IMR-90 (cell line): ENCODE measurements at regions not wholly inside any gene's neighbourhood (a gene's known extent, or its start where the extent isn't known, plus 50 kb on each side); places are given as distances from the start of the nearest gene placed in this dataset.

Experiments
- ATAC-seq: fragments of 200-7000 bp; cut with Tn5 transposase; 2 replicates; pipeline ENCODE4 v1.9.1; 2020; ENCODE audit warnings: low read depth, mild to moderate bottlenecking, moderate library complexity
- BruUV-seq: library from RNA; stranded (reverse); fragments of 400-500 nt; replicated peaks from 2 replicates; lab custom pipeline; 2021; lab: Mats Ljungman, UMichigan
- CTCF ChIA-PET: fragments of 300-600 bp; formaldehyde crosslinking; extraction: SDS; loops from one replicate; lab custom pipeline; 2021; ENCODE audit warnings: antibody characterized with exemption; lab: Yijun Ruan, JAX
- POLR2A ChIA-PET: fragments of 300-600 bp; sonication (Branson Sonifier 250); formaldehyde crosslinking; loops from one replicate; lab custom pipeline; 2022; ENCODE audit warnings: antibody characterized with exemption; ENCODE audit not compliant: unreplicated experiment; lab: Charles Lee
- DNase-seq: peaks from one replicate; pipeline ENCODE4 v3.0.0; 2013
- H2AFZ ChIP-seq: replicated peaks from 2 replicates; pipeline ENCODE3; 2013; ENCODE audit warnings: low read length, mild to moderate bottlenecking; ENCODE audit not compliant: poor library complexity
- H2AK5ac ChIP-seq: 2 replicates; pipeline ENCODE4 v1.6.1; 2013; ENCODE audit warnings: low read depth, low read length, inconsistent platforms
- H2AK9ac ChIP-seq: replicated peaks from 2 replicates; pipeline ENCODE3; 2013; ENCODE audit warnings: mild to moderate bottlenecking, low read depth, low read length, moderate library complexity; ENCODE audit not compliant: poor library complexity
- H2BK120ac ChIP-seq: 2 replicates; pipeline ENCODE4 v1.6.1; 2013; ENCODE audit warnings: low read depth, low read length, inconsistent platforms
- H2BK15ac ChIP-seq: 3 replicates; pipeline ENCODE4 v1.6.1; 2013; ENCODE audit warnings: low read depth, low read length, inconsistent platforms
- H2BK20ac ChIP-seq: 2 replicates; pipeline ENCODE4 v1.6.1; 2013; ENCODE audit warnings: low read depth, mild to moderate bottlenecking, inconsistent platforms, low read length, moderate library complexity
- H2BK5ac ChIP-seq: 2 replicates; pipeline ENCODE4 v1.6.1; 2013; ENCODE audit warnings: mild to moderate bottlenecking, low read depth, low read length, inconsistent platforms; ENCODE audit not compliant: poor library complexity, severe bottlenecking
- H3K14ac ChIP-seq: replicated peaks from 2 replicates; pipeline ENCODE4 v1.6.1; 2013; ENCODE audit warnings: low read depth, low read length, inconsistent platforms
- H3K18ac ChIP-seq: 2 replicates; pipeline ENCODE4 v1.6.1; 2013; ENCODE audit warnings: low read depth, low read length, control low read depth
- H3K23ac ChIP-seq: 2 replicates; pipeline ENCODE4 v1.6.1; 2013; ENCODE audit warnings: low read depth, low read length, inconsistent platforms
- H3K27ac ChIP-seq: 2 replicates; pipeline ENCODE4 v1.5.1; 2013; ENCODE audit warnings: mild to moderate bottlenecking, control low read depth, low read length; ENCODE audit not compliant: insufficient read depth
- H3K27me3 ChIP-seq: 2 replicates; pipeline ENCODE4 v1.6.1; 2013; ENCODE audit warnings: low read length; ENCODE audit not compliant: control insufficient read depth, insufficient read depth
- H3K36me3 ChIP-seq: 2 replicates; pipeline ENCODE4 v1.6.1; 2013; ENCODE audit warnings: low read length, mixed read lengths; ENCODE audit not compliant: control insufficient read depth, insufficient read depth
- H3K4ac ChIP-seq: 2 replicates; pipeline ENCODE4 v1.6.1; 2013; ENCODE audit warnings: low read depth, low read length, inconsistent platforms
- H3K4me1 ChIP-seq: 2 replicates; pipeline ENCODE4 v1.6.1; 2013; ENCODE audit warnings: low read length, mixed read lengths; ENCODE audit not compliant: control insufficient read depth, insufficient read depth
- H3K4me2 ChIP-seq: 2 replicates; pipeline ENCODE4 v1.6.1; 2013; ENCODE audit warnings: low read depth, mild to moderate bottlenecking, control low read depth, low read length, moderate library complexity
- H3K4me3 ChIP-seq: 2 replicates; pipeline ENCODE4 v1.5.1; 2013; ENCODE audit warnings: low read depth, mild to moderate bottlenecking, control low read depth, low read length, moderate library complexity; ENCODE audit not compliant: insufficient read depth
- H3K56ac ChIP-seq: 2 replicates; pipeline ENCODE4 v1.6.1; 2013; ENCODE audit warnings: low read length, inconsistent platforms; ENCODE audit not compliant: insufficient read depth; ENCODE audit errors: extremely low read depth
- H3K79me1 ChIP-seq, 2 experiments: 2 replicates each; pipeline ENCODE4 v1.6.1; 2013; ENCODE audit warnings: low read length in 2 of 2, inconsistent platforms in 1 of 2, low read depth in 1 of 2
- H3K9ac ChIP-seq: 2 replicates; pipeline ENCODE4 v1.6.1; 2013; ENCODE audit warnings: low read depth, low read length, control low read depth
- H3K9me1 ChIP-seq: 2 replicates; pipeline ENCODE4 v1.6.1; 2013; ENCODE audit warnings: low read length, inconsistent platforms; ENCODE audit not compliant: insufficient read depth
- H3K9me3 ChIP-seq: 2 replicates; pipeline ENCODE4 v1.6.1; 2013; ENCODE audit warnings: low read length; ENCODE audit not compliant: control insufficient read depth, insufficient read depth
- H4K20me1 ChIP-seq: 2 replicates; pipeline ENCODE4 v1.6.1; 2013; ENCODE audit warnings: low read length, inconsistent platforms; ENCODE audit not compliant: insufficient read depth
- H4K5ac ChIP-seq: 2 replicates; pipeline ENCODE4 v1.6.1; 2013; ENCODE audit warnings: mild to moderate bottlenecking, low read depth, low read length, control low read depth
- H4K8ac ChIP-seq, 2 experiments: 2 replicates each; pipeline ENCODE4 v1.6.1; 2013; ENCODE audit warnings: low read depth in 2 of 2, low read length in 2 of 2, control low read depth in 1 of 2, inconsistent platforms in 1 of 2
- H4K91ac ChIP-seq: 2 replicates; pipeline ENCODE4 v1.6.1; 2013; ENCODE audit warnings: low read depth, low read length, inconsistent platforms; ENCODE audit not compliant: insufficient read depth
- BHLHE40 ChIP-seq: fragments of 150-350 bp; IDR thresholded peaks from 2 replicates; pipeline ENCODE4 v1.6.1; 2016; ENCODE audit warnings: mild to moderate bottlenecking, low read depth, low read length
- CEBPB ChIP-seq: IDR thresholded peaks from 2 replicates; pipeline ENCODE4 v1.6.1; 2012; ENCODE audit warnings: low read depth, low read length, improper control_type of control experiment
- CHD1 ChIP-seq: IDR thresholded peaks from 2 replicates; pipeline ENCODE4 v1.6.1; 2012; ENCODE audit warnings: low read depth, low read length, improper control_type of control experiment
- CTCF ChIP-seq: conservative IDR thresholded peaks from 2 replicates; pipeline ENCODE4 v1.5.1; 2012; ENCODE audit warnings: mild to moderate bottlenecking, low read depth, low read length, improper control_type of control experiment
- ELK1 ChIP-seq: fragments of 150-350 bp; IDR thresholded peaks from 2 replicates; pipeline ENCODE4 v1.6.1; 2016; ENCODE audit warnings: low read depth, mild to moderate bottlenecking, low read length, moderate library complexity, borderline replicate concordance
- FOS ChIP-seq: fragments of 150-350 bp; IDR thresholded peaks from 2 replicates; pipeline ENCODE4 v1.6.1; 2016; ENCODE audit warnings: low read depth, low read length
- MAFK ChIP-seq: IDR thresholded peaks from 2 replicates; pipeline ENCODE4 v1.6.1; 2012; ENCODE audit warnings: low read depth, low read length, improper control_type of control experiment
- MAZ ChIP-seq: IDR thresholded peaks from 2 replicates; pipeline ENCODE4 v1.6.1; 2012; ENCODE audit warnings: low read depth, mild to moderate bottlenecking, low read length, improper control_type of control experiment, moderate library complexity, borderline replicate concordance
- MXI1 ChIP-seq: IDR thresholded peaks from 2 replicates; pipeline ENCODE4 v1.6.1; 2012; ENCODE audit warnings: low read depth, mild to moderate bottlenecking, low read length, moderate library complexity, borderline replicate concordance
- NFE2L2 ChIP-seq: fragments of 150-350 bp; IDR thresholded peaks from 2 replicates; pipeline ENCODE4 v1.6.1; 2016; ENCODE audit warnings: low read depth, mild to moderate bottlenecking, low read length
- POLR2A ChIP-seq: IDR thresholded peaks from 2 replicates; pipeline ENCODE4 v1.6.1; 2012; ENCODE audit warnings: mild to moderate bottlenecking, low read depth, low read length
- RAD21 ChIP-seq: IDR thresholded peaks from 2 replicates; pipeline ENCODE4 v1.6.1; 2012; ENCODE audit warnings: low read length, improper control_type of control experiment
- RCOR1 ChIP-seq: IDR thresholded peaks from 2 replicates; pipeline ENCODE4 v1.6.1; 2012; ENCODE audit warnings: mild to moderate bottlenecking, low read length, improper control_type of control experiment; ENCODE audit not compliant: insufficient replicate concordance
- RFX5 ChIP-seq: IDR thresholded peaks from 2 replicates; pipeline ENCODE4 v1.8.0; 2012; ENCODE audit warnings: low read depth, mild to moderate bottlenecking, low read length, moderate library complexity
- SMC3 ChIP-seq: fragments of 150-350 bp; IDR thresholded peaks from 2 replicates; pipeline ENCODE4 v1.6.1; 2016; ENCODE audit warnings: low read depth, mild to moderate bottlenecking, antibody characterized with exemption, low read length, moderate library complexity
- WGBS, 2 experiments: methylation state at CpG; one replicate each; pipeline versions ENCODE4 v1.1.5 to v1.1.7; 2013; ENCODE audit warnings: missing lambda C conversion rate in 2 of 2; ENCODE audit not compliant: insufficient read length in 1 of 2; ENCODE audit errors: extremely low coverage in 2 of 2; 5-methylcytosine and 5-hydroxymethylcytosine counted together
- dilution Hi-C: fragments of 300-500 bp; cut with HindIII; formaldehyde crosslinking; loops from one replicate; pipeline ENCODE4 v1.14.3; 2018; ENCODE audit warnings: low sequenced_read_pairs; ENCODE audit not compliant: unreplicated experiment
- in situ Hi-C: fragments of 300-500 bp; cut with MboI; formaldehyde crosslinking; loops from 3 replicates; pipeline ENCODE4 v1.14.3; 2019; ENCODE audit warnings: low sequenced_read_pairs, inconsistent platforms, mixed read lengths
- intact Hi-C: fragments of 100-400 bp; cut with micrococcal nuclease; formaldehyde crosslinking; loops from 2 replicates; pipeline ENCODE4 v1.10.0; 2022
- TF ChIP-seq, protein P1 (sequence below): fragments of 150-350 bp; IDR thresholded peaks from 2 replicates; pipeline ENCODE4 v1.6.1; 2017; ENCODE audit warnings: mild to moderate bottlenecking, antibody characterized with exemption, low read length, low read depth

DNA sequence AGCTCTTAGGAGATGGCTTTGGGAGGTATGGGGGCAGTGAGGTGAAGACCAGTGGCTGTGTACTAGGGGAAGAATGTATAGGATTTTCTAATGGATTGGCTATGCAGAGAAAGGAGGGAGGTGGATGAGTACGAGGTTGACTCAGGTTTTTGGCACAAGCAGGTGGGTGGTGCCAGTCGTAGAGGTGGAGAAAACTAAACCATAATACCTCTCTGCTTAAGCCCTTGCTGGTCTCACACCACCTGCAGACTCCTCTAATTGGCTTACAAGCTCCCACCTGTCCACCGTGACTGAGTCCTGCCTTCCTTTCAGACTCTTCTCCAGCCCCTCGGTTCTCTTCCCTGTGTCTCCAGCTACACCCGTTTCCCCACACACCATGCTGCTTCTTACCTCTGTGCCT is 521.7 kb upstream of the CLINT1 start:
- H3K4ac ChIP-seq = no peak overlapping the region
- no peak overlapping the region for H2BK15ac ChIP-seq
- H3K79me1 ChIP-seq = no peaks in the 10 kb centered on the region
- no peak overlapping the region for H3K4me3 ChIP-seq
- H4K91ac ChIP-seq = no peak overlapping the region
- no TSS peak for BruUV-seq
- H4K8ac ChIP-seq = no peak overlapping the region
- H3K56ac ChIP-seq = no peak overlapping the region
- H2BK5ac ChIP-seq = no peak overlapping the region
- H3K18ac ChIP-seq = no peak overlapping the region
- H4K5ac ChIP-seq = no peak overlapping the region
- in situ Hi-C loops (no loop called here), dilution Hi-C loops (no loop called here), intact Hi-C loops (loop anchor here (10.0 kb wide), 2 partner anchors 436 to 754 kb away; no protein-coding TSS in a partner anchor)
- no peaks in the 10 kb centered on the region for H3K36me3 ChIP-seq
- H2BK120ac ChIP-seq = no peak overlapping the region
- 85% methylated on average over 3 of the region's 5 CpGs; no CpG with 5 or more reads in 1 of the 2 experiments for WGBS, 2 experiments
- H2BK20ac ChIP-seq = no peak overlapping the region
- ATAC-seq = no peak
- POLR2A ChIA-PET = no interaction called here
- H2AFZ ChIP-seq = no peak overlapping the region
- no peak overlapping the region for H3K9ac ChIP-seq
- H3K9me1 ChIP-seq = peaks cover 3% of the 10 kb centered on the region; the same call in 1 of the 2 replicates
- no peak for TF ChIP-seq SMC3
- no peak for TF ChIP-seq RAD21
- no peak for TF ChIP-seq NFE2L2
- no peak for TF ChIP-seq CTCF
- TF ChIP-seq POLR2A = no peak
- no peak for TF ChIP-seq FOS
- TF ChIP-seq MAFK = no peak
- no peak for TF ChIP-seq MAZ
- TF ChIP-seq CEBPB = no peak
- no peak for TF ChIP-seq CHD1
- no peak for TF ChIP-seq RFX5
- no peak for TF ChIP-seq ELK1
- TF ChIP-seq MXI1 = no peak
- TF ChIP-seq, protein P1, sequence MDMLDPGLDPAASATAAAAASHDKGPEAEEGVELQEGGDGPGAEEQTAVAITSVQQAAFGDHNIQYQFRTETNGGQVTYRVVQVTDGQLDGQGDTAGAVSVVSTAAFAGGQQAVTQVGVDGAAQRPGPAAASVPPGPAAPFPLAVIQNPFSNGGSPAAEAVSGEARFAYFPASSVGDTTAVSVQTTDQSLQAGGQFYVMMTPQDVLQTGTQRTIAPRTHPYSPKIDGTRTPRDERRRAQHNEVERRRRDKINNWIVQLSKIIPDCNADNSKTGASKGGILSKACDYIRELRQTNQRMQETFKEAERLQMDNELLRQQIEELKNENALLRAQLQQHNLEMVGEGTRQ = no peak
- TF ChIP-seq RCOR1 = no peak
- TF ChIP-seq BHLHE40 = no peak
- no peak overlapping the region for H3K27ac ChIP-seq
- no peak overlapping the region for H3K23ac ChIP-seq
- no peak overlapping the region for H3K4me2 ChIP-seq
- H3K9me3 ChIP-seq = peaks cover 2% of the 10 kb centered on the region
- no peak overlapping the region for H3K14ac ChIP-seq
- H3K27me3 ChIP-seq = no peaks in the 10 kb centered on the region
- H4K20me1 ChIP-seq = no peaks in the 10 kb centered on the region
- no peak overlapping the region for H2AK5ac ChIP-seq
- CTCF ChIA-PET = no interaction called here
- H3K4me1 ChIP-seq = peaks cover 8% of the 10 kb centered on the region
- H2AK9ac ChIP-seq = no peak overlapping the region
- no peak for DNase-seq
